Skeletal muscle cell (primary cell): ENCODE measurements at regions not wholly inside any gene's neighbourhood (a gene's known extent, or its start where the extent isn't known, plus 50 kb on each side); places are given as distances from the start of the nearest gene placed in this dataset.
"Not testable (repeated sequence)": the region's sequence is repeated elsewhere in the genome, so short reads cannot be mapped to it uniquely, and the experiment has no call there.

ENCODE experiments used
- DNase-seq: peaks from one replicate; pipeline ENCODE4 v3.0.0-alpha.2; 2010; ENCODE audit warnings: low read depth
- H3K4me3 ChIP-seq: 2 replicates; pipeline ENCODE4 v1.5.1; 2011; ENCODE audit warnings: low read depth, mild to moderate bottlenecking, control low read depth, low read length, moderate library complexity

- no peak for DNase-seq
Measured at GRCh38 chrX:4663085-4663484, 949.6 kb upstream of the PRKX start.

GRCh38 chrX:4661771-4662170, 948.3 kb upstream of the PRKX start:
- H3K4me3 ChIP-seq = no peak overlapping the region
- DNase-seq = no peak

More at GRCh38 chrX:4663085-4663484, 949.6 kb upstream of the PRKX start:
- no peak overlapping the region for H3K4me3 ChIP-seq

- H3K4me3 ChIP-seq = no peak overlapping the region
- no peak for DNase-seq
Measured at GRCh38 chrX:4656419-4656818, 943.0 kb upstream of the PRKX start.

- no peak for DNase-seq
- no peak overlapping the region for H3K4me3 ChIP-seq
Measured at GRCh38 chrX:4655743-4656142, 942.3 kb upstream of the PRKX start.

- DNase-seq = no peak
- no peak overlapping the region for H3K4me3 ChIP-seq
Measured at GRCh38 chrX:4642114-4642513, 928.7 kb upstream of the PRKX start.

- no peak for DNase-seq
- no peak overlapping the region for H3K4me3 ChIP-seq
Measured at GRCh38 chrX:4638036-4638435, 924.6 kb upstream of the PRKX start.

GRCh38 chrX:4627414-4627813, 914.0 kb upstream of the PRKX start:
- no peak overlapping the region for H3K4me3 ChIP-seq
- no peak for DNase-seq

GRCh38 chrX:4622486-4623167, 909.2 kb upstream of the PRKX start:
- no peak for DNase-seq

GRCh38 chrX:4613651-4614050, 900.2 kb upstream of the PRKX start:
- H3K4me3 ChIP-seq, DNase-seq: not testable (repeated sequence)

More at GRCh38 chrX:4622486-4623167, 909.2 kb upstream of the PRKX start:
- H3K4me3 ChIP-seq = no peak overlapping the region

GRCh38 chrX:4588893-4589292, 875.4 kb upstream of the PRKX start:
- DNase-seq = no peak

GRCh38 chrX:4588466-4588865, 875.0 kb upstream of the PRKX start:
- H3K4me3 ChIP-seq = no peak overlapping the region
- DNase-seq = no peak

More at GRCh38 chrX:4588893-4589292, 875.4 kb upstream of the PRKX start:
- H3K4me3 ChIP-seq = no peak overlapping the region

GRCh38 chrX:4588056-4588455, 874.6 kb upstream of the PRKX start:
- DNase-seq = no peak
- no peak overlapping the region for H3K4me3 ChIP-seq

- DNase-seq = no peak
Measured at GRCh38 chrX:4579999-4580398, 866.5 kb upstream of the PRKX start.

GRCh38 chrX:4579480-4579879, 866.0 kb upstream of the PRKX start:
- DNase-seq = no peak

More at GRCh38 chrX:4579999-4580398, 866.5 kb upstream of the PRKX start:
- no peak overlapping the region for H3K4me3 ChIP-seq

GRCh38 chrX:4572691-4573090, 859.2 kb upstream of the PRKX start:
- DNase-seq = no peak
- H3K4me3 ChIP-seq = no peak overlapping the region

More at GRCh38 chrX:4579480-4579879, 866.0 kb upstream of the PRKX start:
- H3K4me3 ChIP-seq = no peak overlapping the region

GRCh38 chrX:4570151-4570550, 856.7 kb upstream of the PRKX start:
- DNase-seq = no peak
- H3K4me3 ChIP-seq = no peak overlapping the region

GRCh38 chrX:4560192-4560591, 846.7 kb upstream of the PRKX start:
- H3K4me3 ChIP-seq = no peak overlapping the region
- no peak for DNase-seq

- H3K4me3 ChIP-seq = no peak overlapping the region
- DNase-seq = no peak
Measured at GRCh38 chrX:4550018-4550417, 836.6 kb upstream of the PRKX start.

GRCh38 chrX:4547213-4547836, 833.9 kb upstream of the PRKX start:
- H3K4me3 ChIP-seq = no peak overlapping the region
- peak; percentile 6 for DNase-seq

GRCh38 chrX:4546178-4546577, 832.7 kb upstream of the PRKX start:
- H3K4me3 ChIP-seq, DNase-seq: not testable (repeated sequence)

- H3K4me3 ChIP-seq = no peak overlapping the region
- DNase-seq = no peak
Measured at GRCh38 chrX:4528247-4528646, 814.8 kb upstream of the PRKX start.
